Prostate gland (tissue), 2 donors: ENCODE measurements at regions not wholly inside any gene's neighbourhood (a gene's known extent, or its start where the extent isn't known, plus 50 kb on each side); places are given as distances from the start of the nearest gene placed in this dataset.

Source experiments
- POLR2A ChIP-seq: fragments of 450-650 bp; IDR thresholded peaks from one replicate; pipeline ENCODE4 v1.6.1; 2016; ENCODE audit warnings: antibody characterized with exemption, mild to moderate bottlenecking
- POLR2AphosphoS5 ChIP-seq: sonication (generic); formaldehyde crosslinking; IDR thresholded peaks from one replicate; pipeline ENCODE4 v1.6.1; 2017; ENCODE audit warnings: antibody characterized with exemption
- TF ChIP-seq, protein P1 (sequence below), 4 experiments: fragments of 200-600 bp in 2 of 4; fragments of 450-650 bp in 2 of 4; sonication (generic) in 2 of 4; IDR thresholded peaks; 1 replicate in 3 of 4; 2 replicates in 1 of 4; pipeline ENCODE4 v1.5.1; 2016 to 2019; ENCODE audit warnings: antibody characterized with exemption in 4 of 4, mild to moderate bottlenecking in 2 of 4, moderate library complexity in 2 of 4

GRCh38 chr3:72338942-72339669 is 509.1 kb downstream of the SHQ1 start:
- TF ChIP-seq, protein P1, sequence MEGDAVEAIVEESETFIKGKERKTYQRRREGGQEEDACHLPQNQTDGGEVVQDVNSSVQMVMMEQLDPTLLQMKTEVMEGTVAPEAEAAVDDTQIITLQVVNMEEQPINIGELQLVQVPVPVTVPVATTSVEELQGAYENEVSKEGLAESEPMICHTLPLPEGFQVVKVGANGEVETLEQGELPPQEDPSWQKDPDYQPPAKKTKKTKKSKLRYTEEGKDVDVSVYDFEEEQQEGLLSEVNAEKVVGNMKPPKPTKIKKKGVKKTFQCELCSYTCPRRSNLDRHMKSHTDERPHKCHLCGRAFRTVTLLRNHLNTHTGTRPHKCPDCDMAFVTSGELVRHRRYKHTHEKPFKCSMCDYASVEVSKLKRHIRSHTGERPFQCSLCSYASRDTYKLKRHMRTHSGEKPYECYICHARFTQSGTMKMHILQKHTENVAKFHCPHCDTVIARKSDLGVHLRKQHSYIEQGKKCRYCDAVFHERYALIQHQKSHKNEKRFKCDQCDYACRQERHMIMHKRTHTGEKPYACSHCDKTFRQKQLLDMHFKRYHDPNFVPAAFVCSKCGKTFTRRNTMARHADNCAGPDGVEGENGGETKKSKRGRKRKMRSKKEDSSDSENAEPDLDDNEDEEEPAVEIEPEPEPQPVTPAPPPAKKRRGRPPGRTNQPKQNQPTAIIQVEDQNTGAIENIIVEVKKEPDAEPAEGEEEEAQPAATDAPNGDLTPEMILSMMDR (IDR thresholded peaks at IDR 0.05), result no peak
- no peak for TF ChIP-seq POLR2AphosphoS5
- TF ChIP-seq POLR2A, result no peak
